UCSD-AML1 (cell line): ENCODE measurements at regions not wholly inside any gene's neighbourhood (a gene's known extent, or its start where the extent isn't known, plus 50 kb on each side); places are given as distances from the start of the nearest gene placed in this dataset.
"Not testable (repeated sequence)": the region's sequence is repeated elsewhere in the genome, so short reads cannot be mapped to it uniquely, and the experiment has no call there.

Source experiments
- DNase-seq: peaks from one replicate; lab custom pipeline; 2025; ENCODE audit not compliant: unreplicated experiment; lab: John Stamatoyannopoulos, UW

DNA sequence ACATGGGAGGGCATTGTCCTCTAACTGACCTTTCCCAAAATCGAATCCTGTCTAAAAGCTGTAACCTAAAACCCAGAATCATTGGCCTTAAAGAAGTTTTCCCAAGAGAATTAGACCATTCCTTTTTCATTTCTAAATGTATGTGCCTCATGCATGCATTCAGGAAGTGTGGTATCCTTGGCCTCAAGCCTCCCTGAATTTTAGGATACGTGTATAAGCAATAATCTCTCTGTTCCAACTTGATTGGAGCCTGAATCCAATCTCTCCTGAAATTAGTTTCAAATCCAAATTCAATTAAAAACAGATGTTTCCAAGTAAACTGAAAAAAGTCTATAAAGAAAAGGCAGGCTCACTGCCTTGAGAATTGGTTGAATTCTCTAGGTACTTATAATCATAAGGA lies 86.0 kb upstream of the VEPH1 start:
- DNase-seq: no peak

DNA sequence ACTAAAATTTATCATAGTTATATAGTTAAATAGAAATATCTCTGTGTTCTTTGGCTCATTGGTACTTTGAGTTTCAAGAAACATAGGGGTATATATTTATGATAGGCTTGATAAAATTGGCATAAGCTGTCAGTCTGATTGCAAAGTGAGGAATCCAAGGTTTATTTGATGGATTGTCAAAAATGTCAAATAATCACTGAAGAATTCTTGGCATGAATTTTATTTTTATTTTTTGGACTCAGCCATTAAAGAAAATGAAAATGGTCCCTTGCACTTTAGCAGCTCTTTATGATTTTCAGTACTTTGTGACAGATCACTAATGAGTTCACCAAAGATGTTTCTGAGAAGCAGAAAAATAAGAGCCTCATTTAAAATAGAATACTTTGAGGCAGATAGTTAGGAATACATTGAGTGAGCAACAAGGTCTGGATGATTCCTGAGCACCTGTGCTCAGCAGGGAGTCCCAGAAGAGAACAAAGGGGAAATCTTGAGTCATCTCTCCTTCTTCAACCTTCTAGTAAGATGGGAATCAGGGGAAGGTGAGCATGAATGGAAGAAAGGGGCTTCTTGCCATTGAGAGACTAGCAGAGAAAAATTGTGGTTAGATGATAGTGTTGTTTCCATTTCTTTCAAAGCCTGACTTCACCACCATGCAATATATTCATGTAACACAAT lies 85.3 kb upstream of the VEPH1 start:
- no peak for DNase-seq

DNA sequence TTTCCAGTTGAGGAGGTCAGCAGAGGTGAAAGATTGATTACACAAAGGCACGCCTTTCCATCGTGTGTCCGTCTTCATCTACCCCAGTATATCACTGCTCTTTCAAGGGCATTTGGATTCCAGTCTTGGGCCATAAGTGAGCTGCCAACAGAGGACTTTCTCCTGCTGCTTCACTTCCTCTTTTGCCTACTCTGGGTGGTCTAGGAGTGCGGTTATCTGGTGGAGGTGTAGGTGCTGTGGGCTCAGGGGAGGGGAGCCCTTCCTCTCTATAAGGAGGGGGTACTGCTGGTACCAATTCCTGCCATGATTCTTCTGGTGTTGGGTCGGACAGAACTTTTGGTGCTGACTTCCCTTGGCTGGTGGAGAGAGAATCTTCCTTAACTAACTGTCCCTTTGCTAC lies 83.1 kb upstream of the VEPH1 start:
- no peak for DNase-seq

DNA sequence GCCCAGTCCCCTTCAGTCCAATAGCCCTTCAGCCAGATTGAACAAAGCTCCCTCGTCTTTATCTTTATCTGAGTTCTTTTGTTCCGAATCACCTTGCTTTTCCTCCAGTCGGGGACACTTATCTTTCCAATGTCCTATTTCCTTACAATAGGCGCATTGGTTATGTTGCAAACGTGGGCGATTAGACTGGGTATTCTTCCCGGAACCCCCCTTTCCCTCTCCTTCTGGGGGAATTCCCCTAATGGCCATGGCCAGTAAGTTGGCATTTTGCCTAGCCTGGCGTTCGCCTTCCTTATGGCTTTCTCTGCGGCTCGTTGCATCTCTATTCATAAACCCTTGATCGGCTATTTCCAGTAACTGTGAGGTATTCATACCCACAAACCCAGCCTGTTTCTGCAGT lies 82.2 kb upstream of the VEPH1 start:
- DNase-seq: no peak

DNA sequence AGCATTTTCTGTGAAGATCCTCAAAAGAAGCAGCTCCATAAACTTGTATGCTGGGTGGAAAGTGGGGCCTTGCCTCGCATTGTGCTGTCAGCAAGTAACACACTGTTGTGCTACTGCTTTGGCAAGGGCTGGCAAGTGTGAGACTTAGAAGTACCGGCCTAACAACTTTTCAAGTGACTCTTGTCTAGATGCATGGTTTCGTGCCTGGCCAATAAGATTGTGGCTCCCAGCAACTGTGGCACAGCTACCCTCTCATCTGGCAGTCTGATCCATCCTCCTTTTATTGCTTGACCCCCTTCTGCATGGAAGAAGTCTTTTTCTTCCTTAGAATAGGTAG lies 79.4 kb upstream of the VEPH1 start:
- no peak for DNase-seq

DNA sequence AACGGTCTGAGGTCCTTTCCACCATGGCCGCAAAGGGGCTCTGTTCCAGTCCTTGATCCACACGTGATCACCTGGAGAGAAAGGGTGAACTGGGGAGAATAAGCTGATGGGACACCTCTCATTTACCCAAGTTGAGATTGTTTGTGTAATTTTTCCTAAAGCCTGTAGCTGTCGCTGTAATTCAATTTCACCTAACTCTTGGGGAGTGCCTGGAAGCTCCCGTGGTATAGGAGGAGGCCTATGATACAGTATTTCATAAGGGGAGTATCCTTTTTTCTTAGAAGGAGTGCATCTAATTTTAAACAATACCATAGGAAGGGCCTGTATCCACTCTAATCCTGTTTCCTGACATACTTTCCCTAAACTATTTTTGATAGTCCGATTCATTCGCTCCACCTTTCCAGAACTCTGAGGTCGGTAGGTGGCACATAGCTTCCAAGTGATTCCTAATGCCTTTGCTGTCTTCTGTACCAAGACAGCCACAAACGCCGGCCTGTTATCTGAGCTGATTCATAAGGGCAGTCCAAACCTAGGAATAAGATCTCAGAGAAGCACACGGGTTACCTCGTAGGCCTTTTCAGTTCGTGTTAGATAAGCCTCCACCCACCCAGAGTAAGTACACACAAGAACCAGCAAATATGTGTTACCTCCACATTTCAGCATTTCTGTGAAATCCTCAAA lies 78.9 kb upstream of the VEPH1 start:
- DNase-seq: not testable (repeated sequence)

DNA sequence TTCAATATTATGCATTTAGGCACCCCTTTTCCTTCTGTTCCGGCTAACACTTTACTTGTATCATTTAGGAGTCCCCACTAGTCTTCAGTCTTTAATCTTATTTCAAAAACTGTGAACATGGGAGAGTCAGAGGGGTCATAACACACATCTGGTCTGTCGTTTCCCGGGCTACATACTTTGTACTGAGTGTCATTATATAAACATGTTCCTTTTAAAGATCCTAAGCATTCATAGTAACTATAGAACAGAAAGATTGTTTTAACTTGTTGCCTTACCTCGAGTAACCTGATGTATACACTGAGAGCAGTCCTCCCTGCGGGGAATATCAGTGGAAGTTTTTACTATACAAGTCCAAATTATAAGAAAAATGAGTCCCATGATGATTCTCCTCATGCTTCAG lies 78.2 kb upstream of the VEPH1 start:
- no peak for DNase-seq

DNA sequence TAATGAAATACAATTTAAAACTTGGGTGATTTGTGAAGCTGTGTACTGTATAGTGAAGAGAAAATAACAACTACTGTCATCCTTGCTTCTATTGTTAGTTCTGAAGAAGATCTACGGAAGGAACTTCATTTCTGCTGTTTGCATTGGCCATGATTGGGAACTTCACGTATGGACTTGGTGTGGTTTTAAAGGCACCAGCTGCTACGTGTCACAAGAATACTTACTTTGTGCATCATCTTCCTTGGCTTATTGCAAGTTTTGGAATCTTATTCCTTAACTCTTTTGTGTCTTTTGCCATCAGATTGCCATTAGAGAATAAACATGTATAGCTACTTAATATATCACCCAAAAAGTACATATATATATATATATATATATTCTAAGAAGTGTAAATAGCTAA lies 75.0 kb upstream of the VEPH1 start:
- no peak for DNase-seq

DNA sequence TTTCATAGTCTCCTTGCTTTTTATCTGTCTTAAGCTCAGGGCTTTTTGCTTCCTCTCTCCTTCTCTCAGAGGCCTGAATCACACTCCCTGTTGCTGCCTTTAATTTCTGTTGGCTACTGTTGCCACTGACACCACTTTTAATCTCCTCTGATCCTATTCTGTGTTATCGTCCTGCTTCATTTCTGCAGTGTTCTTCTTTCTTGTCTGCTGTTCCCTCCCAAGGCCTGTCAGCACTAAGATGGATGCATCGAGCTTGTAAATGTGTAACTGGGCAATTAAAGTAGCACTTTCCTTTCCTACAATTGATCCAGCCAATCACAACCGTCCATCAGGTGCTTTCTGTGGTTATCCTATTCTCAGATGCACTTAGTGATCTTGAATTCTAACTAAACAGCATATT lies 71.3 kb upstream of the VEPH1 start:
- DNase-seq: no peak

DNA sequence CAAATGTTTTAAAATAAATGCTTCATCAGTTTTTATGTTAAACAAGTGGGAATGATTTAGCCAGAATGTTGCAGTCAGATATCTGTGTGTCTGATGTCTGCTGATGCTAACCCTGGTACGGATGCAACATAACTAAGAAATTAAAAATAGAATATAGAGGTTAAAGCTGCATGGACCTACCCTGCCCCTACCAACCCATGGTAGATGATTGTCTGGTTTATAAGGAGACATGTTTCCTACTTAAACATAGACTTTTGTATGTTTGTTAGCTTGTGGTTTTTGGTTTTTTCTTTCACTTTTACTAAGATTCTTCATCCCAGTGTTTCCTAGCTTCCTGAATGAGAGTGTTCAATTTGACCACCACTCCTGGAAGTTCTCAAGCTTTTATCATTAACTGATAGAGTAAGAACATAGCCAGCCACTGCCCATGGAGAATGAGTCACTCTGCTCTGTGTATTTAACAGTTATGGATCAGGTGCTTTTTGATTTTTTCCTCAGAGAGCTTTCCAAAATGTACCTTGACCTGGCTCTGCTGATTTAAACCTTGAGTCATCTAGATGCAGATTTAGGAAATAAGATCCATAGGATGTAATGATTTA lies 70.7 kb upstream of the VEPH1 start:
- no peak for DNase-seq

DNA sequence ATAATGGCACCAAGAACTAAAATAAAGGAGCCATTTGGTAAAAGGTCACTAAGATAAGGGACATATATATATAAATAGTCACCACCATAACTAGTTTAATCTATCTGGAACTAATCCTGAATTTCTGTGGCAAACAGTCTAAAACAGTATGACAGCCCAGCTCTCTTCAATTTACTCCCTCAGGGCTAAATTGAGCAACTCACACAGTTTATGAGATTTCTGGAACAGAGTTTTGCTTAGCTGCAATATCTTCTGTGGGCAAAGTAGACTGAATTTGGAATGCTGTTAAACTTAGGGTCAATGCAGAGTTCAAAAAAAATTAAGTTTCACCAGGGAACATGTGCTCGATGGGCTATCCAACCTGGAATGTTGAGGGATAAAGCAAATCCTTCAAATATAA lies 70.1 kb upstream of the VEPH1 start:
- DNase-seq: no peak

DNA sequence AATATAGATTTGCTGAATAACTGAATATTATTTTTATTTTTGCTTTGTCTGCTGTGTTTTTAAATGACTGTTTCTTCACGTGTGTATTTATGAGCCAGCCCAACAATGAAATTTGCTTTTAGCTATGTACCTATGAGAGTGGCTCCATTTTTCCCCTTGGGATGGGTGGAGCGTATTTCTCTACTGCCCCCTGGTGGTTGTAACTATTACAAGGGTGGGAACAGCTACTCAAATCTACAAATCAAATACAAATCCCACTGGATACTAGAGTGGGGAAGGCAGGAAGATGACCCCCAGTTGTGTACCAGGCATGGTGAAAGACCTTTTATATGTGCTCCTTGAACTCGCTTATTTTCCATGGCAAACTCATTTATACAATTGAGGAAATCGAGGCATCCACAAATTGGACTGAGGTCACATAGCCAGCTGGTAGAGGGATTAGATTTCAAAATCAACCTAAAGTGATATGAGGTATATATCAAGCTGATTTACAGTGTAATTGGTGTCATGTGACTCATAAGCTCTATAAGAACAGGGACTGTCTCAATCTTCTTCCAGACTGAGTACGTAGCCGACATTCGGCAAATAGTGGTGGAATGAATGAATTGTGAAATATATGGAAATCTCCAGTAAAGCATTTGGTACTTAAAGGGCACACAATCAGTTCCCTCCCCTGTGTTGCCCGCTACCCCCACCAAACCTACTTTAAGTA lies 69.5 kb upstream of the VEPH1 start:
- no peak for DNase-seq

DNA sequence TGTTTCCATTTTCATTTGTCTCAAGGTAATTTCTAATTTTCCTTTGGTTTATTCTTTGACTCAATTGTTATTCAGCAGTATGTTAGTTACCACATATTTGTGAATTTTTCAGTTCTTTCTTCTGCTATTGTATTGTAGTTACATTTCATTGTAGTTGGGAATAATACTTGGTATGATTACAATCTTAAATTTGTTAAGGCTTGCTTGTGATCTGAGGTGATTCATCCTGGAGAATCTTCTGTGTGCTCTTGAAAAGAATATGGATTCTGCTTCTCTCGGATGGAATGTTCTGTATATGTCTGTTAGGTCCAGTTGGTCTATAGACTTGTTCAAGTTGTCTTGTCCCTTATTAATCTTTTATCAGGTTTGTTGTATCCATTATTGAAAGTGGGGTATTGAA lies 63.4 kb upstream of the VEPH1 start:
- no peak for DNase-seq

DNA sequence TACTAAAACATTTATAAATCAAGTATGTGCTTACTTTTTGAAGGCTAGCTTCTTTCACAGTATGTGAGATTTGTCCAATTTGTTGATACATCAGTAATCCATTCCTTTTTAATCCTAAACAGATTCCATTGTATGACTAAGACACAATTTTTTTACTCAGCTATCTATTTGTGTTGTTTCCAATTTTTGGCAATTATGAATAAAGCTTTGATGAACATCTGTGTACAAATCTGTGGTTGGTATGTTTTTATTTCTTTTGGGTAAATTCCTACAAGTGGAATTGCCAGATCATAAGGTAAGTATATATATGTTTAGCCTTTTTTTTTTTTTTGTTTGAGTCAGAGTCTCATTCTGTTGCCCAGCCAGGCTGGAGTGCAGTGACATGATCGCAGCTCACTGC lies 56.2 kb upstream of the VEPH1 start:
- DNase-seq: no peak
